OCI-M1 (cell line): ENCODE measurements at regions not wholly inside any gene's neighbourhood (a gene's known extent, or its start where the extent isn't known, plus 50 kb on each side); places are given as distances from the start of the nearest gene placed in this dataset.

Source experiments
- DNase-seq: peaks from one replicate; lab custom pipeline; 2025; lab: John Stamatoyannopoulos, UW

DNA sequence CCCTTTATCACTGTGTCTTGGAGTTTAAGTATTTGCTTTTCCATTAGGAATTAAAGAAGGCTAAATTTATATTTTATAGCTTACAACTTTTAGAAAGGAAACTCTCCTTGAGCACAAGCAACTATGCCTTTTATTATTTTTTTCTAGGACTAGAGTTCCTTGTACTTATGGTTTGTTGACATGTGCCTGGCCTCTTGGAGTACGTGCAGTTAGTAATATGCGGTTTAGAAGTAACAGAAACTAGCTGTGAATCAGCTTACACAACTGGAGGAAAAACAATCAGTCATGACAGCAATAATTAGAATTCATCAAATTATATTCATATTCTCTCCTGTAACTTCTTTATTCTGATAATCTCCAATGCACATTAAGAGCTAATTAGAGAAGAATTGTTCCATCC is 428.7 kb downstream of the AEBP2 start:
- no peak for DNase-seq

DNA sequence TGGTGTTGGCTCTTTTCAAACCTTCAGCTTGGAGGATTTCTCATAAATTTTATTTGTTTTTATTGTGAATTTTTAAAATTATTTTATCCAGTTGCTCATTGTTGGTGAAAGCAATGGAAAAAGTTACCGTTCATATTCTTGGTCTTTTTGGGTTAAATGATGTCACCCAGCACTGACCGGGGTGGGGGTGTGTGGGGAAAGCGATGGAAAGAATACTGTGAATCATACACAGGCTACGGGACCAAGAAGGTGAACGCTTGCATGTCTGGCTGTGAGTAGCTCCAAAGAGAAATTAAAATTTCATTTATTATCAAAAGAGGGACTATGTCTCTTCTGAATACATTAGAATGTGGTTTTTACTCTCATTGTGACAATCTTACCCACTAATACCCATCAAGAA is 430.1 kb downstream of the AEBP2 start:
- no peak for DNase-seq

DNA sequence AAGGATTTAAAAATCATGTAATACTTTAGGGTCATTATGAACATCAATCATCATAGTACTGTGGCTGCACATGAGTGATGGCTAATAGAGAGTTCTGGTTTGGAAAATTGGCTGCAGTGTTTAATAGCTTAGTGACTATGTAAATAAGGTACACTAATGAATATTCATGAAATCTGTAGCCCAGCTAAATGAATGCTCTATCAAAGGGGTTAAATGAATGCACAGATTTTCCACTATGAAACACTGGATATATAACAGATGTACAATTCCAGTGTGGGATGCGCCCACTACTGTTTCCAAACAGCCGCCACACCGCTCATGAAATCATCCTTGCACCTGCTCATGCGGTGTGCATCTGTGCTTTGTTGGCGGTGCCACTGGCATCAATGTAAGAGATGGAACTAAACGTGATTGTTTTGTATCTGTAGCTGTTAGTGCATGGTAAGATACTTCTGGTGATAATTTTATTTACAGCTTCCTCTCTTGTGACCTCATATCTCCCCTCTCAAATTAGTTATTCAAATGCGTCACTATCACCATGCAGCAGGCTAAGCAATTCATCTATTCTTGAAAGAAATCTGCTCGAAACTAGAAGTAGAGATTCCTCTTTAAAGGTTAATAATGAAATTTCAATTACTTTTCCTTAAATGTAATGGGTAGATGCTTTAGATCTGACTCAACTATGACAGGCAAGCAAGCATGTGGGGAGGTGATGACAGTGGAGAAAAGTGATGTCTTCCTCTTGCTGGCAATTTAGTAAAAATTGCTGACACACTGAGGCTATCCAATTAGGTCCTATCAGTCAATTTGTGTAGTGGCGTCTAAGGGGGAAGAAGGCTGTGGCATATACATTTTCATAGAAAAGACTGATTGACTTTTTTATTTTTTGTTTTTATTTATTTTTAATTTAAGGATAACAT is 433.6 kb downstream of the AEBP2 start:
- DNase-seq, result no peak

DNA sequence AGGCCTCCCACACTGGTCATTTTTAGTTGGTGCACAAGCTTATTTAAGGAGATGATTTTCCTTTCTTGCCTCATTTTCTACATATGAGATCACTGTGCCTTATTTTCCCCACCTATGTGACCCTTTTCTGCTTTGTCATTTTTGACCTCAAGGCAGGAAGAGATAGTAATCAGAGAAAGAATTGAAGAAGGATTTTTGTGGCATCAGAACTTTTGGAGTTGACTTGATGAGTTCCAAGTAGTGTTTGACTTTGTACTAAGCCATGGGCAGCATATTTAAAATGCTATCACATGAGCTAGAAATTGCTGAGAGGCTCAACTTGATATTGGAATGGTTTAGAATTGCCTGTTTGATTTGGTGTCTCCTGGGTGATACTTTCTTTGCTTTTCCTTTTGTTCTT is 440.8 kb downstream of the AEBP2 start:
- DNase-seq, result no peak

DNA sequence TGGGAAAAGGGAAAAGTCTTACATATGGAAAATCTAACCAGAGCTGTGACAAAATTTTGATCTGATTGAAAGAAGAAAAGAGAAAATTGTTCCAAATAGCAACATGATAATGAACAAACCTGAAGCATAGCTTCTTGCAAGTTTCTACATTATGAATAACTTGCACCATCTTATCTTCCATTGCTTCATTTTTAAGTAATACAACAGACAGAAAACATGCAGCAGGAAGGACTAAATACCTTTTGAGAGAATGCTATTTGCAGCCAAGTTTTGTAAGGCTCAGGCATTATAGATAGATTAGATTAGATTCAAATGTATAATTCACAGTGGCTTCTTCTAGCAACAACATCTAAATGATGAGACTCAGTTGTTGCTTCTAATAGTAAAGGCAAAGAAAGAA is 441.4 kb downstream of the AEBP2 start:
- no peak for DNase-seq

DNA sequence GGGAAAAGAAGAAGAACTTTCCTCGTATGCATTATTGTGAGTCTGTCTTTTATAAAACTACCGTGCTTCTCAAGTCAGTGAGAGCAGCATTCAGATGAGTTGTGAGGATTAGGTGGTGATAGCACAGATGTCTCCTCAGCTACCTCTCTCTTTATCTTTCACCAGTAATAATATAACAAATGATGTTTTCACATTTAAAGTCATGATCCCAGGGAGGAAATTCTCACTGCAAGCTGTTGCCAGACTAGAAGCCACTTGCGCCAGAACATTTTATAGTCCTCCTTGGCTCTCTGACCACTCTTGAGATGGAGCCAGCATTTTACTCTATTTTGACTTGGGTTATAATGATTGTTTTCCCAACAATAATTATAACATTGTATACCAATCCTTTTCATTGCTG is 443.1 kb downstream of the AEBP2 start:
- DNase-seq, result no peak

DNA sequence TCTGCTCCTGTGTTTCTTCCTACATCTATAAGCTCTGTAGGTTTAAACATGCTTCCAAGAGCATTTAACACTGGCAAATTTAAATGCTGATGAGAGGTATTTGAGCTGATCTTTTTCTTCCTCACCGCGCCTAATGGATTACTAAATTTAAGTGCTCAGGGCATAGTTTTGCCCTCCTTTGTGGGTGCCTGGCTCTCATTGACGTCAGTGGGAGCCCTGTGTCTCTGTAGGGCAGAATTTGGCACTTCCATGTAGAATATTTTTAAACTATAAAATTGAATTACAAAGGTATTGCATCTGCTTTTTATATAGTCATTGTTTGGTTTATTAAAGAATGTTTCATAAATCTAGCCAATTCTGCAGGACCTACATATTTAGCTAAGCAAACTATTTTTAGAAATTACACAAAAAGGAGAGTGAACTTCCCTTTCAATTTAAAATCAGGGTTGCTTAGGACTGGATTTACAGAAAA is 444.8 kb downstream of the AEBP2 start:
- no peak for DNase-seq

DNA sequence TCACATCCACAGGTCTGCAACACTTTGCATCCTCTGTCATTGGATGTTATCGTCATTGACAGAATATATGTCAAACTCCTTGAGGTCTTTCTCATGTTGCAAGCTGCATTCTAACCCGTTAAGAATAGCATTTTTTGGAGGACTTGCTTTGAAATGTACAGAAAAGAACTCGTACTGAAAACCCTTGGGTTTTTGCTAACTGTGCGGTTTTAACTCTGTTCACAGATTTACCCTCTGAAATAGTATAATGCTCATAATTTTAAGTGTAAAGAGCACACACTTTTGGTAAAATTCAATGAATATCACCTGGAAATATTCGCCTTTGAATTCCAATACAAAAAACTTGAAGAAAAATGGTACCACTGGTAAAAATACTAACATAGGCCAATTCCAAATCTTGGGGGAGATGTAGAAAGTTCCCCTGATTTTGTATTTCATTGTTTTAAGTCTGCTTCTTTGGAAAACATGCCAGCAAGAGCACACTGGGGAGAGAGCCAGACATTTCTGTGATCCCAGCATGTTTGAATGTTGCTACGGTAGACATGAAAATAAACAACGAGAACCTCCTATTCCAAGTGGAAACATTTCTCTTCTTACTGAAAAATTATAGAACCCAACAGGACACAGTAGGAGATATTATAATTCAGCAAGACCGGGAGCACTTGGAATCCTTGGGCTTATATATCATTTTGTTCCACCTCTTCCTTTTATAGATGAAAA is 446.0 kb downstream of the AEBP2 start:
- DNase-seq, result no peak

DNA sequence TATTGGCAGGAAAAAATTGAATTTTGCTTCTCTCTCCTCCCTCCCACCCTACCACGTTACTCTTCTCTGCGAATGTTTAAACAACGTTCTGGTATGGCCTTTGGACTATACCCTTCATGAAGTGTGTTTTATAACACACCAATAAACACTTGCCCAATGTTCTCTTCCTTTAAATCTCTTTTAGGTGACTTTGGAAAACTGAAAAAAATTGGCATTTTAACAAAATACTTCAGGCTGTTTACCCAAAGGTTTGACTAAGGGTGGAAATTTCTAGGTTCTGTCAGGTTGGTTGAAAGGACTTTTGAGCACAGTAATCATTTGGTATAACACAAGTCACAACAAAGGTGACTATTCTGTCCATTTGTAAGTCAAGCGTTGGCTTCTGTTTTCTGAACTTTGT is 446.8 kb downstream of the AEBP2 start:
- DNase-seq, result no peak

DNA sequence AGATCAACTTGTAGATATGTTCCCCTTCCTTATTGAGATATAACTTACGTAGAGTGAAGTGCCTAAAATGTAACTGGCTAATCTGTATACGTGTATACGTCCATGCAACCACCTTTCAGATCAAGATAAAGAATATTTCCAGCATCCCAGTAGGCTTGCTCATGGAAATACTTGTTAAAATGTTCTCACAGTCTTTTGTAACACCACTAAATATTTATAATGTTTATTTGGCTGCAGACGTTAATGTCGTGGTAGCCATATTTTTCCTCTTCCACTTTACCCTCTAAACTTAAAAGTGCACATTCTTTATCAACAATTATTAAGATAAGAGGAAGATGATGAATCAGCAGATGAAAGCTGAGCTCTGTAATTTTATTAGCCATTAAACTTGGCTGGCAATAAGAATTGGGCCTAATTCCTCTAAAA is 447.4 kb downstream of the AEBP2 start:
- DNase-seq, result no peak

DNA sequence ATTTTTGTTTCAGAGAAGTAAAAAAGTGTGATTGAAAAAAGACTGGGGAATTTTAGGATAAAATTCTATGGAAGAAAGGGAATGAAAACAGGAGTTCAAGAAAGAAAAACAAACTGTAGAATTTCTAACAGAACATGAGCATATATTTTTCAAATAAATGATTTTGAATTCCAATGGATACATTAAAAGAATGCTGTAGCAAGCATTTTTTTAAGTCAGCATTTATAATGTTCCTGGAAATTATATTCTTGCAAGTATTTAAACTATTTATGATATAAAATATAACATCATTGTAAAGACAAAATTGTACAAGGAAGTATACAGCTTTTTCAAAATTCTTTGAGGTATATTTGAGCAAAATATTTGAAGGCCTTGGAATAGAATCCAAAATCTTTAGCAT is 450.7 kb downstream of the AEBP2 start:
- no peak for DNase-seq

DNA sequence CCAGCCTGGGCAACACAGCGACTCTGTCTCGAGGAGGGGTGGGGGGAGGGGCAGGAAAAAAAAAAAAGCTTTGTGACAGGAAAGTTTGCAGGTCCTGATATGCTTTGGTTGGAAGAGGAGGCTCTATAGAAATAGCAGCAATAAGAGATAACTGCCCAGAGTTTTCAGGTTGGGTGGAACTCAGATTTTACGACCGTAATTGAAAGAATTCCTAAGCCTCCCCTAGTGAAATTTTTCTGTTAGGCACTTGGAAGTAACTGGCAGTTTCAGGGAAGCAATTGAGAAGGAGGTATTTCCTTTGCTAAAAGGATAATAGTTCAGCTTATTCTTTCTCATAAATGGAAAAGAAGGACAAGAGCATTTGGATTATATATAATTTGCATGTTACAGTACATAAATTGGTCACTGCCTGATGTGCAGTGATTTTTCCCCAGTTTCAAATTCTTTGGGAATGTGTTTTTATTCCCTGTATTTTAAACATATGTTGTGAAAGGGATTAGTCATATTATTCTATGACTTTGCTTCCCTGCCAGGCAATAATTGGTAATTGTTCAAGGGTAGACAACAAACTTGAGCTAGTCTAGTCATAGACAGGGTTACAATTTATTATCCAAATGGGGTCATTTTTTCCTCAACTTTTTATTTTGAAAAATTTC is 452.8 kb downstream of the AEBP2 start:
- no peak for DNase-seq

DNA sequence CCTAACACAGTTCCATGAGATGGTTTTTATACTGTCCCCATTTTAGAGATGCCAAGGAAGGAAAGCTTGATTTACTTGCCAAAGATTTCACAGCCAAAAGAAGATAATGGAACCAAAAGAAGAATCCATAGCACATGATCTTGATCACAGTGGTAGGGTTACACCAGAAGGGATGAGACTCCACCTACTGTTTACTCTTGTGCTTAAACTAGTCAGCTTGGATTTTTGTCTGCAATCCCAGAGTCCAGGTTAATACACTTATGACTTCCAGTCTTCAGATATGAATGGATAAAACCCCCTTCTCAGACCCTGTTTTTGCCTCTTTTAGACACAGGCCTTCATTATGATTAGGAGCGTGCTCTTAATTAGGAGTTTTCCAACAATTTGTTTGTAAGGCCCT is 454.2 kb downstream of the AEBP2 start:
- peak; percentile 74 for DNase-seq

DNA sequence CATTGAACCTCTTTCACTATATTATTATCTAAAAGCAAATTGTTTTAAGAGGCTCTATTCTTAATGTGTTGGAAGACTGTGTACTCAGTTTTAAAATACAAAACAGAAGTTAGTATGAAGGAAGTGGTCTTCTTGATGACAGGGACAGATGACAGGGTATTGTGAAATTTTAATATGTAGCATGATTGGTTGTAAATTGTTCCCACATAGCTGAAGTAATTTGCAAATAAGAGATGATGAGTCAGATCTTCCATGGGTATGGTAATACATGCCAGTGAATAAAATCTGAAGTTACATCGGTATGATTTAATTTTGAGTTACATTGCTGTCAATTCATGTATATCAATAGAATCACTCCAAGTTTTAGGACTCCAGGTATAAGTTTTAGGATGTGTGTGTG is 454.8 kb downstream of the AEBP2 start:
- peak; percentile 39 for DNase-seq

DNA sequence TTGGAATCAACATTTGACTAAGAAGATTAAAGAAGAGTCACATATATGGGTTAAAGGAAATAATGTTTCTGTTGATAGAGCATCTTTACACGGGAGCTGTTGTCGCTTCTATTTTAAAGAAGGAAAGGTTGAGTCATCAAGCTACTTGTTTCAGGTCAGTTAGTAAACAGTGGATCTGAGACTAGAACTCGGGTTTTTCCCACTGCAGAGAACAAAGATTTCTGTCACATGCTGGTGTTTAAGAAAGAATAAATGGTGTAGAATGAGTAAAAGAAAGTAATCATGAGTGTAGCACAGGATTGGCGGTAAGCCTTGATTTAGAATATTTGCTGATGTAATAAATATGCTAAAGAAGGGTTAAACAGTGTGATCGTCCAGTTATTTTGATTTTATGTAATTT is 455.5 kb downstream of the AEBP2 start:
- DNase-seq, result peak; percentile 26

DNA sequence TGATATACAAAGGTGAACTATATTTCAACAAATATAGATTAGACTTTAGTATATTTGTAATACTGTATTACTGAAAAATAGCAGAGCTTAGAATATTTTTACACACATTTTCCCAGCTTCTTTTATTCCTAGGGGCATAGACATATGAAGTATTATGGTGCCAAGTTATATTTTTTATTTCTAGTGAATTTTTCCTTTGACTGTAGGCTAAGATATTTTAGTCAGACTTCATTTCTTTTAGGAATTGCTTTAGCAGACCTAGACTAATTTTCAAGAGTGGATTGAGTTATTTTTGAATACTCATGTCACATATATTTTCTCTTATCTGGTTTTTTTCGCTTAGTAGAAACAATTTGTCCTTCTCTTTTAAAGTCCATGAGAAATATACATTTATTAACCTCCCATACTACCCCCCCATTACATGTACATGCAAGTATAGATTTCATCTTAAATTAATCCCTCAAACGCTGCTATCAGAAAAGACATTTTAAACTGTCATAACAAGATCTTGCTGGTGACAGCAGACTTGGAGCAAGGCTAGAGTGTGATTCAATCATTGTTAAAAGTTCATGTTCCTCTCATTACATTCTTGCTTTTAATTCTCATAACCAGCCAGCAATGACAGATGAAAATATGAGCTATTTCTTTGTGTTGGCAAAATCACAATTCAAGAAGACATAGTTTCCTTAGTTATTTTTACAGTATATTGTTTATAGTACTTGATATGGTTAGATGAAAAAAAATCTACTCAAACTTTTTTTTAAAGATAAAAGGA is 456.1 kb downstream of the AEBP2 start:
- no peak for DNase-seq

DNA sequence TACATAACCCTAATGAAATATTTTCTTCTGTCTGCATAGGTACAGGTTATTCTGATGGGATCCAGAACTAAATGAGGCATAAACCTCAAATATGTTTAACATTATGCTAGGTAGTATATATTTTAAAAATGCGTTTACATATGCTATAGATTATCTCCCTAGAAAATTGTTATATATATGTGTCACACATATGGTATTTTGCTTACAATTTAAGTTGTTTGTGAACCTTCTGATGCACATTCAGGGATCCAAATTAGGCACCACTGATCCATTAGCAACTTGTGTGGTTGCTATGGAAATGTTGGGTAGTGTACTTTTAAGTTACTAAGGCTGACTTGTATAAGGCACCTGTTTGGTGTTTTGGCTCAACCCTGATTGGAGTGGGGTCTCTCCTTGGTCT is 456.7 kb downstream of the AEBP2 start:
- no peak for DNase-seq

DNA sequence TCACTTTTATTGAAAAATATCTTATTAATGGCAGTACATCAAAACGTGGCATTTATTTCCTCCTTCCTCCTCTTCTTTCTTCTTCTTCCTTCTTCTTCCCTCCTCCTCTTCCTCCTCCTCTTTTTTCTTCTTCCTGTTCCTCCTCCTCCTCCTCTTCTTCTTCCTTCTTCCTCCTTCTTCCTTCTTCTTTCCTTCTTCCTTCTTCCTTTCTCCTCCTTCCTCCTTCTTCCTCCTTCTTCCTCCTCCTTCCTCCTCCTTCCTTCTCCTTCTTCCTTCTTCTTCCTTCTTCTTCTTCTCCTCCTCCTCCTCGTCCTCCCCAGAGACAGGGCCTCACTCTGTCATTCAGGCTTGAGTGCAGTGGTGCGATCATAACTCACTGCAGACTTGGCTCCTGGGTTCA is 457.2 kb downstream of the AEBP2 start:
- no peak for DNase-seq

DNA sequence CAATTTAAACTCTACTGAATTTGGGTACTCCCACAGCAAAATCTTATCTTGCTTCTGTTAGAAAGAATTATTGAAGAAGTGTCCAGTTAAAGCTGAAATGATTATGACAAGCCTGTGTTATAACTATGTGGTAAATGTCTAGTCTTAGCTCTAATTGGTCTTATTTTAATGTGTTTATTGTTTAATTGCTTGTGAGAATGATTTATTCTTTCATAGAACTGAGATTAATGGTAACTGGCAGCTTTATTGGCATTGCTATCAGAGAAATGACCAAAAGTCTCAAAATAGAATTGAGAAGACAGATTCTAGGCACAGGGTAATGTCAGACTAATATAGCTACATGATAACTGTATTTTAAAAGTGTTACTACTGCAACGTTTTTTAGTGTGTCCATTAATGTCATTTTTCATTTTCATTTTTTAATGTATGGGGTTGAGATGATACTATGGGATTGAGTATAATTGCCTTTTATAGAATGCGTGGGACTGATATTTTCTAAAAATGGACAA is 458.7 kb downstream of the AEBP2 start:
- no peak for DNase-seq

DNA sequence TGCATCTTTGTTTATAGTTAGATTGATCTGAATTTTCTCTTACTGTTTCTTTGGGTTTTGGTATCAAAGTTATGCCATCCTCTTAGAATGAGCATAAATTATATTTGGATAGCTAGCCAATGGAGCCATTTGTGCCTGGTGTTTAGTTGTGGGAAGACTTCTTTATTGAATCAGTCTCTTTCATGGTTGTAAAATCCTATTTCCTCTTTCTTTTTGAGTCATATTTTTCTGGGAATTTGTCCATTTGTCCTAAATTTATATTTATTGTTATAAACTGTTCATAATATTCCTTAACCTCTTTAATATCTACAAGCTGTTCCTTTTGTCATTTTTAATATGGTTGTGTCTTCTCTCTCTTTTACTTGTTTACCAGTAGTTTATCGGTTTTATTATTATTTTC is 462.5 kb downstream of the AEBP2 start:
- DNase-seq, result no peak

DNA sequence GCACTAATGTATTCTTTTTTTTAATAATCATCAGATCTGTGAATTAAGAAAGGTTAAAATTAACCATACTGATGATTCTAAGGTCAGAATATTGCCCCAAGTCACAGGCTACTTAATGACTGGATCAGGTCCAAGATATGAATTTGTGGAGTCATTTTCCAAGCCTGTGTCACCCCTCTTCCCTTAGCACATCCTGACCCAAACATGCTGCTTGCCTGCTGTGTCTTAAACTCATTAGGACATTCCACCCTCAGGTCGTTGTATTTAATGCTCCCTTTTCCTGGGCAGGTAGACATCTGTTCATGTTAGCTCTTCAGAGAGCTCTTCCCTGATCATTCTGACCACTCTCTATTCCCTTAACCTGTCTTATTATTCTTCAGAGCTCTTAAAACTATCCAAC is 463.5 kb upstream of the PDE3A start:
- DNase-seq, result no peak

DNA sequence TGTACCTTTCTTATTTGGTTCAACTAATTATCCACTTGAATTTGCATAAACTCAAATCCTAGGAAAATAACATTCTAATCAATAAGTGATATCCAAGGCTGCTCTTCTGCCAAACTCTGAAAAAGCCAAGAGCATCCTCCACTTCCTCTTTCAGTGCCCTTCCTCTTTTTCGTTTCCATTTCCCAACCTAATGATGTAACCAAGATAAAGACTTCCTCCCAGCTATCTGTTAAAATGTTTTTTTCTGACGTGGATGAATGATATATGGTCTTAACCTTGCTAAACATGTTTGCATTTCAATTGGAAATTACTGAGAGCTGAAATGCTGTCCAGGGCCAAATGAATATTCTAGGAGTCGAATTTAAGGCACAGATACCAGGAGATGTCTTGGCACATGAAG is 459.5 kb upstream of the PDE3A start:
- DNase-seq, result peak; percentile 76
